ENCODE measurements at regions not wholly inside any gene's neighbourhood (a gene's known extent, or its start where the extent isn't known, plus 50 kb on each side); places are given as distances from the start of the nearest gene placed in this dataset.

- WGBS, 2 experiments (ENCODE audit: insufficient coverage in 1 of 2, insufficient read length in 1 of 2): 88 to 100% methylated on average over 2 to 3 of the region's 3 CpGs
- H3K4me1 Mint-ChIP-seq: peaks cover 38% of the 10 kb centered on the region
- H3K27ac Mint-ChIP-seq: no peak overlapping the region
- H3K4me3 Mint-ChIP-seq: no peak overlapping the region
- Histone ChIP-seq H3K9me3 (ENCODE audit: control insufficient read depth, low read length) (no peaks in the 10 kb centered on the region), H3K9ac (ENCODE audit: extremely low read depth, low read length, poor library complexity, severe bottlenecking) (no peak overlapping the region), H3K27ac (ENCODE audit: low read depth, low read length) (no peak overlapping the region), H3K4me1 (ENCODE audit: control insufficient read depth, insufficient read depth, low read length) (peaks cover 17% of the 10 kb centered on the region), H3K27me3 (ENCODE audit: control insufficient read depth, insufficient read depth, low read length, poor library complexity, severe bottlenecking) (no peaks in the 10 kb centered on the region), H3K36me3 (ENCODE audit: control insufficient read depth, insufficient read depth, low read length) (no peaks in the 10 kb centered on the region), H3K4me3 (ENCODE audit: low read length) (no peak overlapping the region)
- no peaks in the 10 kb centered on the region for H3K27me3 Mint-ChIP-seq (ENCODE audit: insufficient read depth)
- no peak for DNase-seq
- peaks cover 3% of the 10 kb centered on the region for H3K36me3 Mint-ChIP-seq (ENCODE audit: low read depth)
- no peak for TF ChIP-seq CTCF (conservative IDR thresholded peaks at IDR 0.05)
- H3K9me3 Mint-ChIP-seq: peaks cover 3% of the 10 kb centered on the region
Observed at GRCh38 chr2:136324966-136325365, 207.0 kb upstream of the CXCR4 start.

GRCh38 chr2:136323935-136324334 lies 206.0 kb upstream of the CXCR4 start:
- Histone ChIP-seq H3K27ac (ENCODE audit: low read depth, low read length) (no peak overlapping the region), H3K9ac (ENCODE audit: extremely low read depth, low read length, poor library complexity, severe bottlenecking) (no peak overlapping the region), H3K4me3 (ENCODE audit: low read length) (no peak overlapping the region), H3K4me1 (ENCODE audit: control insufficient read depth, insufficient read depth, low read length) (peaks cover 21% of the 10 kb centered on the region), H3K27me3 (ENCODE audit: control insufficient read depth, insufficient read depth, low read length, poor library complexity, severe bottlenecking) (no peaks in the 10 kb centered on the region), H3K9me3 (ENCODE audit: control insufficient read depth, low read length) (no peaks in the 10 kb centered on the region), H3K36me3 (ENCODE audit: control insufficient read depth, insufficient read depth, low read length) (no peaks in the 10 kb centered on the region)
- Mint-ChIP-seq H3K27ac (peak overlapping the region; percentile 33), H3K36me3 (ENCODE audit: low read depth) (peaks cover 3% of the 10 kb centered on the region), H3K4me1 (peaks cover 49% of the 10 kb centered on the region), H3K4me3 (no peak overlapping the region), H3K9me3 (peaks cover 3% of the 10 kb centered on the region), H3K27me3 (ENCODE audit: insufficient read depth) (no peaks in the 10 kb centered on the region)
- no peak for DNase-seq
- TF ChIP-seq CTCF (conservative IDR thresholded peaks at IDR 0.05): no peak
- 90 to 100% methylated on average over 3 to 7 of the region's 7 CpGs for WGBS, 2 experiments (ENCODE audit: insufficient coverage in 1 of 2, insufficient read length in 1 of 2)

GRCh38 chr2:136323195-136323594 lies 205.2 kb upstream of the CXCR4 start:
- TF ChIP-seq CTCF (conservative IDR thresholded peaks at IDR 0.05): no peak
- no peak overlapping the region for H3K27ac Mint-ChIP-seq
- H3K36me3 Mint-ChIP-seq (ENCODE audit: low read depth): peaks cover 3% of the 10 kb centered on the region
- H3K4me3 Mint-ChIP-seq: no peak overlapping the region
- WGBS, 2 experiments (ENCODE audit: insufficient coverage in 1 of 2, insufficient read length in 1 of 2): 68 to 76% methylated on average over 3 of the region's 3 CpGs
- Histone ChIP-seq H3K27me3 (ENCODE audit: control insufficient read depth, insufficient read depth, low read length, poor library complexity, severe bottlenecking) (no peaks in the 10 kb centered on the region), H3K4me3 (ENCODE audit: low read length) (no peak overlapping the region), H3K9ac (ENCODE audit: extremely low read depth, low read length, poor library complexity, severe bottlenecking) (no peak overlapping the region), H3K9me3 (ENCODE audit: control insufficient read depth, low read length) (no peaks in the 10 kb centered on the region), H3K36me3 (ENCODE audit: control insufficient read depth, insufficient read depth, low read length) (no peaks in the 10 kb centered on the region), H3K27ac (ENCODE audit: low read depth, low read length) (no peak overlapping the region), H3K4me1 (ENCODE audit: control insufficient read depth, insufficient read depth, low read length) (peaks cover 27% of the 10 kb centered on the region)
- H3K9me3 Mint-ChIP-seq: peaks cover 3% of the 10 kb centered on the region
- H3K27me3 Mint-ChIP-seq (ENCODE audit: insufficient read depth): no peaks in the 10 kb centered on the region
- DNase-seq: no peak
- peaks cover 51% of the 10 kb centered on the region for H3K4me1 Mint-ChIP-seq
